Motor neuron (in vitro differentiated cells): ENCODE measurements at regions not wholly inside any gene's neighbourhood (a gene's known extent, or its start where the extent isn't known, plus 50 kb on each side); places are given as distances from the start of the nearest gene placed in this dataset.
"Not testable (repeated sequence)": the region's sequence is repeated elsewhere in the genome, so short reads cannot be mapped to it uniquely, and the experiment has no call there.

ENCODE experiments used
- ATAC-seq, 8 experiments: fragments of 200-7000 bp; cut with Tn5 transposase; replicated peaks in 6 of 8; 2 replicates each; pipeline ENCODE4 v1.8.0; 2021; ENCODE audit warnings: mild to moderate bottlenecking in 8 of 8, moderate library complexity in 8 of 8
- H3K27ac ChIP-seq, 2 donors: fragments of 250-450 bp; sonication (Bioruptor Pico); 2 replicates each; pipeline ENCODE4 v1.9.0; 2021; ENCODE audit warnings: antibody characterized with exemption in 2 of 2, mild to moderate bottlenecking in 2 of 2, moderate library complexity in 1 of 2
- H3K4me1 ChIP-seq, 2 donors: fragments of 250-450 bp; sonication (Bioruptor Pico); replicated peaks in 1 of 2; 2 replicates each; pipeline ENCODE4 v1.6.1; 2021; ENCODE audit warnings: antibody characterized with exemption in 2 of 2, mild to moderate bottlenecking in 2 of 2, moderate library complexity in 1 of 2
- H3K4me3 ChIP-seq, 5 donors: fragments of 250-450 bp; sonication (Bioruptor Pico); 2 replicates each; pipeline ENCODE4 v1.9.0; 2021; ENCODE audit warnings: antibody characterized with exemption in 5 of 5, mild to moderate bottlenecking in 5 of 5, moderate library complexity in 4 of 5
- WGBS, 10 experiments: fragments of 450-650 bp; shearing (Covaris generic); methylation state at CpG; one replicate each; pipeline ENCODE4 v1.0.0; 2022; 5-methylcytosine and 5-hydroxymethylcytosine counted together
- in situ Hi-C, 9 experiments: fragments of 400-800 bp; cut with MboI; loops; one replicate each; pipeline ENCODE4 v1.15.0; 2021; ENCODE audit warnings: low sequenced_read_pairs in 9 of 9, low pct_unique_long_range_greater_than_20kb in 2 of 9; ENCODE audit not compliant: unreplicated experiment in 9 of 9

DNA sequence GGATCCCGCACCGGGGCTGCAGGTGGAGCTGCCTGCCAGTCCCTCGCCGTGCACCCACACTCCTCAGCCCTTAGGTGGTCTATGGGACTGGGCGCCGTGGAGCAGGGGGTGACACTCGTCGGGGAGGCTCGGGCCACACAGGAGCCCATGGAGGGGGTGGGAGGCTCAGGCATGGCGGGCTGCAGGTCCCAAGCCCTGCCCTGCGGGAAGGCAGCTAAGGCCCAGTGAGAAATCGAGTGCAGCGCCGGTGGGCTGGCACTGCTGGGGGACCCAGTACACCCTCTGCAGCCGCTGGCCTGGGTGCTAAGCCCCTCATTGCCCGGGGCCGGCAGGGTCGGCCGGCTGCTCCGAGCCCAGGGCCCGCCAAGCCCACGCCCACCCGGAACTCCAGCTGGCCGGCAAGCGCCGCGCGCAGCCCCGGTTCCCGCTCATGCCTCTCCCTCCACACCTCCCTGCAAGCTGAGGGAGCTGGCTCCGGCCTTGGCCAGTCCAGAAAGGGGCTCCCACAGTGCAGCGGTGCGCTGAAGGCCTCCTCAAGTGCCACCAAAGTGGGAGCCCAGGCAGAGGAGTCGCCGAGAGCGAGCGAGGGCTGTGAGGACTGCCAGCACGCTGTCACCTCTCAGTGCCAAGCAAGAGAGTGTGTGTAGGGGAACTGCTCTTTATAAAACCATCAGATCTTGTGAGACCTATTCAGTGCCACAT is 845.1 kb downstream of the CDH18 start:
- H3K27ac ChIP-seq, H3K4me1 ChIP-seq, ATAC-seq, H3K4me3 ChIP-seq, in situ Hi-C loops: not testable (repeated sequence)
- WGBS, 10 experiments, result no CpG with 5 or more reads among the region's 38 CpGs

DNA sequence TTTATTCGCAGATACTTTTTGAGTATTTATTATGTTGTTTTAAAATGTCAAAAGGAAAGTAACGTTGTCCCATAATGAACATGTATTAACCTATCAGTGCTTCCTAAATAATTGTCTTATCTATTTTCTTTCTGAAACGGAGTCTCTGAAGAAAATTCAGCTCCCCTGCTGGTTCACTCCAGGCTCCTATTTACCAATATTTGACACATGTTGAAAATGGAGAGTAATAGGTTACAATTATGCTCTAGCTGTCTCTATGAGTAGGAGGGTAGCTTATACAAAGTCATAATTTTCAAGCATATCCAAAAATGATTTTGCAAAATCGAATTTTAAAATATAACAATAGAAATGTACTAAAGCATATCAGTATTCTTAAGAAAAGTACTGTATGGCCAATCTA is 844.1 kb downstream of the CDH18 start:
- 3 to 100% (median 70%) methylated on average over 1 to 4 of the region's 4 CpGs for WGBS, 10 experiments
- no peaks in the 10 kb centered on the region for H3K4me1 ChIP-seq
- in situ Hi-C loops, result no loop called here
- H3K4me3 ChIP-seq, result no peak overlapping the region
- no peak overlapping the region for H3K27ac ChIP-seq
- no peak for ATAC-seq

DNA sequence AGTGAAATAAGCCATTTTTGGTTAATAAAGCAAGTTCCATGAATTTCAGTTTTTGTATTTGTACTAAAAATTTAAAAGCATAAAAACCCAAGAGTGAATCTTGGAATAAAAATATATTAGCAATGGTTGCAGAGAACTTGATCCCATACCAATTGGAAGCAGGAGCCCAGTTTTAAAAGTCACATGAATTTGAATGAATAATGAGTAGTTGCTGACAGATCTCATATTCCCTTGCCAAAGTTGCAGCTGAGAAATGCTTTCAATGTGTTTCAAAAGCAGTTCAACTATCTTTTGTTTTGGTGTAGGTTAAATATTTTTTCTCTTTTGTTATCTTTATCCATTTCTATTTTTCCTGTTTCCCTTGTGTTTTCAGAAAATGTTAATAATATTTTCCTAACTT is 818.6 kb downstream of the CDH18 start:
- Histone ChIP-seq H3K4me1 (no peaks in the 10 kb centered on the region), H3K27ac (no peak overlapping the region), H3K4me3 (no peak overlapping the region)
- no peak for ATAC-seq
- in situ Hi-C loops, result no loop called here

DNA sequence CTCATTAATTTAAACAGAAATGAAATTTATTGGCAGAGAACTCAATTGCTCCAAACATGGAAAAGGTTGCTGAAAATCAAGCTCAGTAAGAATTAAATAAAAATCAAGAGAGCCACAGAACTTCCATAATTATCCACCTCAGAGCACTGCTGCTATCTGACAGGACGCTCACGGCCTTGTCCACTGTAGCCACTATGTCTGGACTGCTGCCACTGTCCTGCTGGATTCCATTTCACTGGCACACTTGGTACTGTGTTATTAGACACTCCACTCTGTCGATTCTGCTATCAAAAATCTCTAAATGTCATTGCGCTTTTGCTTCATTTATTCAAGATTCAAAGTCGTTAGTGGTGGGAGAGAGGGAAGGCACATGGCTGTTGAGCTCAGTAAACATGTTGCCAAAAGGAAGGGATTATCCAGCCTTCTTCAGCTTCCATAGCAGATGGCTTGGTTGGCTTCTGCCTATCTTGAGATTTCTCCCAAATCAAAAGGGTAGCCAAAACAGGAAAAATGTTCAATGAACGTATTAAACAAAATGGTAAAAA is 815.0 kb downstream of the CDH18 start:
- Histone ChIP-seq H3K4me3 (no peak overlapping the region), H3K4me1 (peaks cover 0 to 3% of the 10 kb centered on the region in 2 donors), H3K27ac (no peak overlapping the region)
- WGBS, 10 experiments, result 13 to 91% (median 83%) methylated on average over 3 to 6 of the region's 6 CpGs
- ATAC-seq, result no peak
- in situ Hi-C loops, result no loop called here

DNA sequence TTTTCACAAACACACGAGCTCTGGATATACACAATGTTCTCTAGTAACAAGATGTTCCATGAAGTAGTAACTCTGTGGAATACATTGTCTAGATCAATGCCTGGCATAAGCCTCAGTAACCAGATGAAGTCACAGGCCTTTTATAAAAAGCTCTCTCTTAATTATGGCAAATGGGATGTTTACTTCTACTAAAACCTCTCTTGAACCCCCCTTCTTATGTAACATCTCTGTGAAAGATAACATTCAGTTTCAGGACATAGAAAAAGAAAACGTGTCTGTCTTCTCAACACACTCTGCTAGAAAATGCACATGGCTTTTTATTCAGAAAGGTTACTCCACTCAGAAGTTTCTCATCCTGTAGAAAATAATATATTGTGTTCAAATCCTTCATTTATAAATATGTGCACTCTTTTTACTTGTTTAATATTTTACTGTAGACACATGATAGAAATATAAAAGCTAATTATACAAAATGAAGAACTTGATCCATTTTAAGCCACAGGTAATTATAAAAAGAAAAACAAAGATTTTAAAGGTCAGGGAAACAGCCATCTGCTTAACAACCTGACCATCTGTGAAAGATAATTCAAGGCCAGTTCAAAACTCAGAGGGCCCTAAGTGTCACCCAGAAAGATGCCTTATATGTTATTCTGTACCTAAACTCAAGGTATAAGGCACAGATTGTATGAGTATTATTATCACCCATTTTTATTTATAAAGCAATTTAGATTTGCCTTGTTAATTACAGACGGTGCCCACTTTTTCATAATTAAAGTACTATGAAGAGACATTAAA is 812.0 kb downstream of the CDH18 start:
- H3K4me3 ChIP-seq, result no peak overlapping the region
- ATAC-seq, result peak in 1 of 8 experiments; percentile 24
- 0 to 100% (median 38%) methylated on average over 1 to 3 of the region's 3 CpGs; no CpG with 5 or more reads in 1 of the 10 experiments for WGBS, 10 experiments
- no peak overlapping the region for H3K27ac ChIP-seq
- in situ Hi-C loops, result no loop called here
- peaks cover 1 to 15% of the 10 kb centered on the region in 2 donors for H3K4me1 ChIP-seq

DNA sequence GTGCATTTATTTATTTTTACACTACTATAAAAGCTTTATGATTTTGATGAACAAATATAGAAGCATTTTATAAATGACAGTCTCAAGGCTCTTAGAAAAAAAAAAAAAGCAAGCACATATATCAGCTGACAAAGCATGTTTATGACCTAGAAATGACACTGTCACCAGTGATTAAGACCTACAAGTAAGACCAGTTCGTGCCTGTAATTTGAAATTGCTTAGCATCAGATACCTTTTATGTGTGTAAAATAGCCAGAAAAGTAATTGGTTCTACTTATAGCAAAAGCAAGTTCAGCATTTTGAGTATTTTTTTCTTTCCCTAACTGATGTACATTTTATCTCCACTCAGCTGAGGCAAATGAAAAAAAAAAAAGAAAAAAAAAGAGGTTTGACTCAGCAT is 808.4 kb downstream of the CDH18 start:
- Histone ChIP-seq H3K27ac (no peak overlapping the region), H3K4me3 (no peak overlapping the region), H3K4me1 (peaks cover 4 to 15% of the 10 kb centered on the region in 2 donors)
- ATAC-seq, result peak in 5 of 8 experiments; percentile 74 to 100 (median 98)
- 0 to 42% (median 20%) methylated on average over 1 of the region's 1 CpG; no CpG with 5 or more reads in 3 of the 10 experiments for WGBS, 10 experiments
- in situ Hi-C loops, result no loop called here

DNA sequence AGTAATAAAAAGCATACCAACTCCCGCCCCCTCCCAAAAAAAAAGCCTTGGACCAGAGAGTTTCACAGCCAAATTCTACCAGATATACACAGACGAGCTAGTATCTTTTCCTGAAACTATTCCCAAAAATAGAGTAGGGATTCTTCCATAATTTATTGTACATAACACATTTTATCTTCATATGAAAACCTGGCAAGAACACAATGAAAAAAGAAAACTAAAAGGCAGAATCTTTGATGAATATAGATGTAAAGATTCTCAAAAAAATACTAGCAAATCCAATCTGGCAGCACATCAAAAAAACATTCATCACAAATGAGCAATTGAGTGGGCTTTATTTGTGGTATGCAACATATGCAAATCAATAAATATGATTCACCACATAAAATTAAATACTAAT is 798.8 kb downstream of the CDH18 start:
- no peak overlapping the region for H3K4me3 ChIP-seq
- H3K27ac ChIP-seq, result no peak overlapping the region
- WGBS, 10 experiments, result 0 to 100% (median 75%) methylated on average over 1 to 2 of the region's 2 CpGs
- H3K4me1 ChIP-seq, result no peaks in the 10 kb centered on the region
- no peak for ATAC-seq
- in situ Hi-C loops, result no loop called here

DNA sequence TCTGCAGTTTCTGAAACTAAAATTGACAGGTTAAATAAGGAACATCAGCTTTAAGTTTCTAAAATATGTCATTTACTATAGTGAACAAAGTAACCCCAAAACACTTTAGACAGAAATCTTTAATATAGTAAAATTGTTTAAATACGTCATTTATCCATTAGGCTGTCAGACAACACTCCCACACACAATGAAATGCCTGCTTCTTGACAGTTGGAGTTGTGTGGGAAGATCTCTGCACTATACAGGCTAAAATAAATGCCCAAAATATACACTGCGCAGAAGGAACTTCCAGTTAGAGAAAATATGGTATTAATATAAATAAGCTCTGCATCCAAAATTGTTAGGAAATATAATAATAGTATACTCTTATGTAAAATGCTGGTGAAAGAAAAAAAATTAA is 794.4 kb downstream of the CDH18 start:
- no peak overlapping the region for H3K4me3 ChIP-seq
- H3K27ac ChIP-seq, result no peak overlapping the region
- in situ Hi-C loops, result no loop called here
- H3K4me1 ChIP-seq, result no peaks in the 10 kb centered on the region
- 18 to 100% (median 90%) methylated on average over 1 to 2 of the region's 2 CpGs for WGBS, 10 experiments
- ATAC-seq, result no peak

DNA sequence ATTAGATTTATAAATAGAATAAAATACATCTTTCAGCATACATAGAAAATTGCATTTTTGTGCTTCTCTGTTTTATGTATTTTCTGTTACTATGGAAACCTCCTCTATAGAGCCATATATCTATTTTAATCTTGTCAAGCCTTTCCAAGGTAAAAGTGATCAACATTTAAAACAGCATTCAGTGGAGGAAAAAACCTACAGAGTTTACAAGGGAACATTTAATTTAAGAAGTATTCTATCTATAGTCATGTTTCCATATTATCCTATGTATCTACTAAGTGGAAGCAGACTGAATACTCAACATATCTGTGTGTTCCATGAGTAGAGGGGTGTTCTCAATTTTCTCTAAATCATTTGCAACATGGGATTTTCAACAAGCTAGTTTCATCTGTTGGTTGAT is 791.4 kb downstream of the CDH18 start:
- in situ Hi-C loops, result no loop called here
- Histone ChIP-seq H3K27ac (no peak overlapping the region), H3K4me3 (no peak overlapping the region), H3K4me1 (no peaks in the 10 kb centered on the region)
- ATAC-seq, result no peak

DNA sequence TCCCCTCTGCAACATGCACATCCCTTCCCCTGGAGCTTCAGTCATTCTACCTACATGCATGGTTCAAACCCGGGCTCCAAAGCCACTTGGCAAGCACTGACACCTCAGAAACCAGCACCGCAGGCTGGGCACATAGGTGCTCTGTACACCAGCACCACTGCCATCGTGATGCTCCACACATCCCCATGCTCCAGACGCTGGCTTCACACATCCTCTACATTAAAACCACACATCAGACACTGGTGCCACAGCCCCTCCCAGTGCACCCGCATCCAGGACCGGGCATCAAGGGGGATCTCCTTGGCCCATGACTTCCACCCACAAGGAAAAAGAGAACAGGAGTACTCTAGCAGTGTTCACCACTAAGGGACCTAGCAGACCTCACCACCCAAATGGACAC is 787.7 kb downstream of the CDH18 start:
- WGBS, 10 experiments, result 13 to 100% (median 84%) methylated on average over 1 to 5 of the region's 6 CpGs; no CpG with 5 or more reads in 5 of the 10 experiments
- H3K27ac ChIP-seq, result no peak overlapping the region
- ATAC-seq, result no peak
- no peak overlapping the region for H3K4me3 ChIP-seq
- in situ Hi-C loops, result no loop called here
- no peaks in the 10 kb centered on the region for H3K4me1 ChIP-seq

DNA sequence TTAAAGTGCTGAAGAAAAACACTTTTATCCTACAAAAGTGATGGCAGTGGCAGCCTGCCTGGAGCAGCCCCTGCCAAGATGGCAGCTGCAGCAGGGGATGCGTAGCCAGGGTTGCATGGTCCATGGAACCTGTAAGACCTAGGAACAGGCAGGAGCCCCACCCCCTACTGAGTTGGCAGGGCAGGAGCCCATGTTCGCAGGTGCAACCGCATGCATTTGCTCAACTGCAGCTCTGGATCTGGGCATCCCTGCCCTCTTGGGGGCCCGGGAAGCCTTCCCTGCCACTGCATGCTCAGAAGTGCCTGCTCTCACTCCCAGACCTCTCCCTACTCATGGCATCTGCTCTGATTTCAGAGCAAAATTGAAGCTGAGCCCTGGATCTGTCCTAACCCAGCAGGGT is 779.6 kb downstream of the CDH18 start:
- no peak overlapping the region for H3K4me3 ChIP-seq
- no peaks in the 10 kb centered on the region for H3K4me1 ChIP-seq
- ATAC-seq, result no peak
- H3K27ac ChIP-seq, result no peak overlapping the region
- WGBS, 10 experiments, result 0 to 100% (median 62%) methylated on average over 1 to 3 of the region's 4 CpGs; no CpG with 5 or more reads in 4 of the 10 experiments
- in situ Hi-C loops, result no loop called here

DNA sequence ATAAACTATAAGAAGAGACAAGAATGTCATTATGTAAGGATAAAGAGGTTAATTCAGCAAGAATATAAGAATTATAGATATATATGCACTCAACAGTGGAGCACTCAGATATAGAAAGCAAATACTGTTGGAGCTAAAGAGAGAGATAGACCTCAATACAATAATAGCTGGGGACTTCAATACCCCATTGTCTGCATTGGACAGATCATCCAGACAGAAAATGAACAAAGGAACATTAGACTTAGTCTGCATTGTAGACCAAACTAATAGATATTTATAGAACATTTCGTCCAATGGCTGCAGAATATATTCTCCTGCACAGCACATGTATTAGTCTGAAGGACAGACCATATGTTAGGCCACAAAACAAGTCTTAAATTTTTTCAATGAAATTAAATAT is 777.1 kb downstream of the CDH18 start:
- in situ Hi-C loops, result no loop called here
- H3K4me1 ChIP-seq, result no peaks in the 10 kb centered on the region
- 0 to 100% (median 60%) methylated on average over 1 of the region's 1 CpG; no CpG with 5 or more reads in 1 of the 10 experiments for WGBS, 10 experiments
- H3K4me3 ChIP-seq, result no peak overlapping the region
- H3K27ac ChIP-seq, result no peak overlapping the region
- ATAC-seq, result no peak

DNA sequence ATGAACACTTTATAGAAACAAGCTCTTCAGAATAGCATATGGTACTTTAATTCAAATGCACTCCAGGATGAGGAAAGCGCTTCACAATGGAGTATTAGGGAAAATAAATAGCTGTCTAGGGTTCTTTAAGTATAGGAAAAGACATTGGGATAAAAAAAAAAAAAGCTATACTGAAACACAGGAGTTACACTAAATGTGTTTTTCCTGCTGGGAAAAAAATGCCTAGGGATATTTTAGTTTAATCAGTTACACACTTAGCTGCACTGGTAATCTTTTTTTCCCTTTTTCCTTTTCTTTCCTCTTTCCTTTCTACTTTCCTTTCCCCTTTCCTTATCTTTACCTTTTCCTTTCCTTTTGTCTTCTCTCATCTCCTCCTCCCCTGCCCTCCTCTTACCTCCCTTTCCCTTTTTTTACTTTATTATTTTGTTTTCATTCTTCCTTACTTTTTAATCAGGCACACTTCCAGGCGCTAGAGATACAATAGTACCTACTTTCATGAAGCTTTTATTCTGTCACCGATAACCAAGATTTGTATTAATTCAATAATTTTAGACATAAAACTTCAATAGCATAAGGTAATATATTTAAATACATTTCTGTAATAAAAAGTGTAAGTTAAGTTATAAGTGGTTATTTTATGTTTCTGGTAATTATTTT is 758.7 kb downstream of the CDH18 start:
- WGBS, 10 experiments, result 9 to 100% (median 91%) methylated on average over 2 to 3 of the region's 3 CpGs
- Histone ChIP-seq H3K4me3 (no peak overlapping the region), H3K4me1 (no peaks in the 10 kb centered on the region), H3K27ac (no peak overlapping the region)
- ATAC-seq, result no peak
- in situ Hi-C loops, result no loop called here
